ENCODE measurements at regions not wholly inside any gene's neighbourhood (a gene's known extent, or its start where the extent isn't known, plus 50 kb on each side); places are given as distances from the start of the nearest gene placed in this dataset.
A peak's percentile ranks its signal among the peaks of the same experiment; 100 is the strongest.

GRCh38 chr3:168341956-168342936, 246.5 kb upstream of the GOLIM4 start:
- no peak for TF ChIP-seq JUND (IDR thresholded peaks at IDR 0.05; ENCODE audit: low read depth)
- DNase-seq (ENCODE audit: low read depth in 1 of 2, low spot score in 1 of 2) = no peak
- in situ Hi-C loops (cut with HindIII; ENCODE audit: low pct_unique_long_range_greater_than_20kb, low sequenced_read_pairs) = no loop called here

GRCh38 chr3:168341192-168341815, 245.6 kb upstream of the GOLIM4 start:
- no peak for DNase-seq (ENCODE audit: low read depth in 1 of 2, low spot score in 1 of 2)
- in situ Hi-C loops (cut with HindIII; ENCODE audit: low pct_unique_long_range_greater_than_20kb, low sequenced_read_pairs) = no loop called here
- no peak for TF ChIP-seq JUND (IDR thresholded peaks at IDR 0.05; ENCODE audit: low read depth)

- DNase-seq (ENCODE audit: low read depth in 1 of 2, low spot score in 1 of 2) = no peak
- in situ Hi-C loops (cut with HindIII; ENCODE audit: low pct_unique_long_range_greater_than_20kb, low sequenced_read_pairs) = no loop called here
- no peak for TF ChIP-seq JUND (IDR thresholded peaks at IDR 0.05; ENCODE audit: low read depth)
These were observed 242.4 kb upstream of the GOLIM4 start for GRCh38 chr3:168338161-168338560.

GRCh38 chr3:168336276-168336675, 240.6 kb upstream of the GOLIM4 start:
- no peak for DNase-seq (ENCODE audit: low read depth in 1 of 2, low spot score in 1 of 2)
- in situ Hi-C loops (cut with HindIII; ENCODE audit: low pct_unique_long_range_greater_than_20kb, low sequenced_read_pairs) = no loop called here
- no peak for TF ChIP-seq JUND (IDR thresholded peaks at IDR 0.05; ENCODE audit: low read depth)

GRCh38 chr3:168333410-168333935, 237.7 kb upstream of the GOLIM4 start:
- DNase-seq (ENCODE audit: low read depth in 1 of 2, low spot score in 1 of 2) = no peak

GRCh38 chr3:168331756-168332155, 236.0 kb upstream of the GOLIM4 start:
- TF ChIP-seq JUND (IDR thresholded peaks at IDR 0.05; ENCODE audit: low read depth) = no peak
- no peak for DNase-seq (ENCODE audit: low read depth in 1 of 2, low spot score in 1 of 2)
- in situ Hi-C loops (cut with HindIII; ENCODE audit: low pct_unique_long_range_greater_than_20kb, low sequenced_read_pairs) = no loop called here

More at GRCh38 chr3:168333410-168333935, 237.7 kb upstream of the GOLIM4 start:
- in situ Hi-C loops (cut with HindIII; ENCODE audit: low pct_unique_long_range_greater_than_20kb, low sequenced_read_pairs) = no loop called here
- no peak for TF ChIP-seq JUND (IDR thresholded peaks at IDR 0.05; ENCODE audit: low read depth)

GRCh38 chr3:168330983-168331382, 235.3 kb upstream of the GOLIM4 start:
- TF ChIP-seq JUND (IDR thresholded peaks at IDR 0.05; ENCODE audit: low read depth) = no peak
- DNase-seq (ENCODE audit: low read depth in 1 of 2, low spot score in 1 of 2) = no peak
- in situ Hi-C loops (cut with HindIII; ENCODE audit: low pct_unique_long_range_greater_than_20kb, low sequenced_read_pairs) = no loop called here

- in situ Hi-C loops (cut with HindIII; ENCODE audit: low pct_unique_long_range_greater_than_20kb, low sequenced_read_pairs) = no loop called here
- DNase-seq (ENCODE audit: low read depth in 1 of 2, low spot score in 1 of 2) = no peak
- no peak for TF ChIP-seq JUND (IDR thresholded peaks at IDR 0.05; ENCODE audit: low read depth)
These were observed 232.1 kb upstream of the GOLIM4 start for GRCh38 chr3:168327856-168328255.

GRCh38 chr3:168325684-168326083, 230.0 kb upstream of the GOLIM4 start:
- DNase-seq (ENCODE audit: low read depth in 1 of 2, low spot score in 1 of 2) = no peak
- no peak for TF ChIP-seq JUND (IDR thresholded peaks at IDR 0.05; ENCODE audit: low read depth)
- in situ Hi-C loops (cut with HindIII; ENCODE audit: low pct_unique_long_range_greater_than_20kb, low sequenced_read_pairs) = no loop called here

GRCh38 chr3:168322941-168323340, 227.2 kb upstream of the GOLIM4 start:
- in situ Hi-C loops (cut with HindIII; ENCODE audit: low pct_unique_long_range_greater_than_20kb, low sequenced_read_pairs) = no loop called here
- no peak for TF ChIP-seq JUND (IDR thresholded peaks at IDR 0.05; ENCODE audit: low read depth)
- DNase-seq (ENCODE audit: low read depth in 1 of 2, low spot score in 1 of 2) = no peak

- no peak for DNase-seq (ENCODE audit: low read depth in 1 of 2, low spot score in 1 of 2)
- no peak for TF ChIP-seq JUND (IDR thresholded peaks at IDR 0.05; ENCODE audit: low read depth)
- in situ Hi-C loops (cut with HindIII; ENCODE audit: low pct_unique_long_range_greater_than_20kb, low sequenced_read_pairs) = no loop called here
These were observed 218.4 kb upstream of the GOLIM4 start for GRCh38 chr3:168314166-168314565.

GRCh38 chr3:168312984-168313383, 217.3 kb upstream of the GOLIM4 start:
- TF ChIP-seq JUND (IDR thresholded peaks at IDR 0.05; ENCODE audit: low read depth) = no peak
- DNase-seq (ENCODE audit: low read depth in 1 of 2, low spot score in 1 of 2) = no peak
- in situ Hi-C loops (cut with HindIII; ENCODE audit: low pct_unique_long_range_greater_than_20kb, low sequenced_read_pairs) = no loop called here

GRCh38 chr3:168307893-168308292, 212.2 kb upstream of the GOLIM4 start:
- in situ Hi-C loops (cut with HindIII; ENCODE audit: low pct_unique_long_range_greater_than_20kb, low sequenced_read_pairs) = no loop called here
- DNase-seq (ENCODE audit: low read depth in 1 of 2, low spot score in 1 of 2) = no peak
- TF ChIP-seq JUND (IDR thresholded peaks at IDR 0.05; ENCODE audit: low read depth) = peak; percentile 34; the same call in 1 of the 2 replicates

All from T47D (cell line).